ENCODE measurements at regions not wholly inside any gene's neighbourhood (a gene's known extent, or its start where the extent isn't known, plus 50 kb on each side); places are given as distances from the start of the nearest gene placed in this dataset.
"Not testable (repeated sequence)": the region's sequence is repeated elsewhere in the genome, so short reads cannot be mapped to it uniquely, and the experiment has no call there.

- no peak for DNase-seq
Observed at GRCh38 chr2:161036926-161037325, 123.3 kb upstream of the TANK start.

DNA sequence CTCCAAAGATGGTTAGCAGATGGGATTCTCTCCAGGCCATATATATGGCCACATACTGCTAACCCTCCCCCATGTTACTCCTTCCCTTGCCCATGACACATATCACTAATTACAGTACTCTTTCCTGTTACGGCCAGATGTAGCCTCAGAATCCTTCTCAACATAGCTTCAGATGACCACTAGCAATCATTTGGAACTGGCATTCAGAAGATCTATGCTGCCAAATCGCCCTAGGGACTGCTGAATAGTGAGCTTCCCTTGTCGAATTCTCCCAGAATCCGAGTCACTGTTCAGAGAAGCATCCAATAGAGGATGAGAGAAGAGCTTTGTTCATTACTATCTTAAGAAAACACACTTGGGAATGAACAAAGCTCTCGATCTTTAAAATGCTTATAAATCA, 121.2 kb upstream of the TANK start:
- no peak for DNase-seq

- DNase-seq: no peak
Observed at GRCh38 chr2:161041356-161041755, 118.9 kb upstream of the TANK start.

GRCh38 chr2:161042990-161043625, 117.1 kb upstream of the TANK start:
- no peak for DNase-seq

DNA sequence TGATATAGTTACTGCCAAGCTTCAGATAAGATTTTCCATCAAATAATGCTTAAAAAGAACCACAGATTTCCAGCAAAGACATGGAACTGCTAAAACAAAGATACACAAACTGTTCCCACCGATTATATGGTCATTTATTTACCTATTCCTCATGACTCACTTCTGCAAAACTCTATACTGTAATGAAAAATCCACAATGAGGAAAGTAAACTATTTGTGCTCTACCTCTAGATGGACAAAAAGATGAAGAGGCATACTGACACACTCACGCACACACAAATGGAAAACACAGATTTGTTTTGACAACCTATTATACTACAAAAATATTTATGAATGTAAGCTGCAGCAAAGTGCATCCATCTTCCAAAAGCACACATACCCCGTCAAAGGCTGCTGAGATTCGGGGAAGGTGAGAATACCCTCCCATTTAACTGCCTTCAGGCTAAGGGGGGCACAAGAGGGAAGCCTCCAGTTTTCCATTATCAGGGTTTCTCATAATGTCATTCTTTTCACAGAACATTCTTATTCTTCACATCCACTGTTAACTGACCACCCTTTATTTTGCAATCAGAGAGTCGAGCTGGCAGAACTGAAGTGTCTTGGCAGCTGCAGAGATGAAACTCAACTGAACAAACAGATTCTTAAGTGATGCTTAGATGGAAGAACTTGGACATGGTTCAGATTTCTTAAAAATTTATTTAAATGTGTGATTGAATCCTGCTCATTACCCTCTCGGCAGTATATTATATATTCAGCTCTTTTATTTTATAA, 115.9 kb upstream of the TANK start:
- DNase-seq: no peak

DNA sequence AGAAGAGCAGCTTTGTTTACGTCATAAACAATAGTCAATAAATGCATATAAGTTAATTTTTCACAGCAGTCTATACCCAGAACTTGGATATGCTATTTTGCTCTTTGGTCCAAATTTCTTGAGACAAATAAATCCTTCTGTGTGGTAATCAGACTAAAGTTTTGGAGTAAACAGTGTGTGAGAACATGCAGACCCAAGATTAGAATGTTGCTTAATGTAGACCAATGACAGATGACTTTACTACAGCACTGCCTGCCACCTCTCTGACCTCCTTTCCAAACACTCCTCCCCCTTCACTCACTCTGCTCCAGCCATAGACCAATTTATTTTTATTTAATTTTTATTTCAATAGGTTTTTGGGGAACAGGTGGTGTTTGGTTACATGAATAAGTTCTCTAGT, 115.3 kb upstream of the TANK start:
- DNase-seq: no peak

GRCh38 chr2:161045726-161046125, 114.5 kb upstream of the TANK start:
- no peak for DNase-seq

GRCh38 chr2:161046876-161047275, 113.4 kb upstream of the TANK start:
- no peak for DNase-seq

DNA sequence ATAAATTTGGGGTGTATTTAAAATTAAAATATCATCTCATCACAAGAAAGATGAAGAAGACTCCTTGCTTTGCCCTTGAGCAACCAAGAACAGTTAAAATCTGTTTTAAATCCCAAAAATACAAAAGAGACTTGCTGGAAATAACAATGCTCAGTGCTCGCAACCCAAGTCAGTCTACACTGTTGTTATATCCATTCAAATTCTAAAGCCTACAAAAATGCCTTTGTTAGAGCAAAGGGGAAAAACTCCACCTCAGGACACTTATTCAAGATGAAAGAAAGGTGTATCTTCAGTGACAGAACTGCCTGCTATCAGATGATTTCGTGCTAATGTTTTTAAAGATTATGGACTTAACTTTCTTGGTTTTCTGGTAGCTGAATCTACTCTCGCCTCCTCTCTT, 111.9 kb upstream of the TANK start:
- no peak for DNase-seq

DNA sequence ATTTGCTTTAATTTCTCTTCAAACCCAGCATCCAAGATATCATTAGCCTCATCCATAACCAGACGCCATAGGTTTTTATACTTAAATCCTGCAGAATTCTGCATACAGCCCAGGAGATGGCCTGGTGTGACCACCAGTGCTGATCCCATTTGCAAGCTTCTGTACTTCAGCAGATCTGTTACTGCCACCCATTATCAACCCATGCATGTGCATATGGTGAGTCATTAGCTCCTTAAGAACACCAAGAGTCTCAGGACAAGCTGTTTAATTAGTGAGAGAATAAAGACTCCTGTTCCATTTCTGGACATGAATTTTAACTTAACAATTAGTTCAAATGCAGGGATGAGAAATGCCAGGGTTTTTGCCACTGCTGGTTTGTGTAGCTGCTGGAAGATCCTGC, 110.7 kb upstream of the TANK start:
- no peak for DNase-seq

DNA sequence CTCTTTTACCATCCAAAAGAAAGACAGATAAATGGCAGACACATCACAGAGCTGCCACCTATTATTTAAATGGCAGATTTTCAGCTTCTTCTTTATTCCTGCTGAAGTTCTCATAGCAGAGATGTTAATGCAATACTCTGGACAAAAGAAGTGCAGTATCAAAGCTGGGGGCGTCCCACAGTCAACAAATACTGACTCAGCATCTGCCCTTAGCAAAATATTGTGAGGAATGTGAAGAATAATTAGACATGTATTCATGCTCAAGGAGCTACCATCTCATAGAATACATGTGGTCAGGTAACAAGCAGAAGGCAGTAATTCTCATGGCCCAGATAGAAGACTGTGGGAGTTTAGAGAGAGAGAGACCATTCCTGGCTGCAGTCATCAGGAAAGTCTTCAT, 108.0 kb upstream of the TANK start:
- no peak for DNase-seq

- DNase-seq: no peak
Observed at GRCh38 chr2:161055289-161055688, 104.9 kb upstream of the TANK start.

GRCh38 chr2:161059388-161059787, 100.8 kb upstream of the TANK start:
- DNase-seq: no peak

GRCh38 chr2:161061786-161062185, 98.4 kb upstream of the TANK start:
- no peak for DNase-seq

- peak; percentile 45 to 81 for DNase-seq
Observed at GRCh38 chr2:161063157-161063945, 96.9 kb upstream of the TANK start.

GRCh38 chr2:161063946-161064306, 96.3 kb upstream of the TANK start:
- DNase-seq: no peak

DNA sequence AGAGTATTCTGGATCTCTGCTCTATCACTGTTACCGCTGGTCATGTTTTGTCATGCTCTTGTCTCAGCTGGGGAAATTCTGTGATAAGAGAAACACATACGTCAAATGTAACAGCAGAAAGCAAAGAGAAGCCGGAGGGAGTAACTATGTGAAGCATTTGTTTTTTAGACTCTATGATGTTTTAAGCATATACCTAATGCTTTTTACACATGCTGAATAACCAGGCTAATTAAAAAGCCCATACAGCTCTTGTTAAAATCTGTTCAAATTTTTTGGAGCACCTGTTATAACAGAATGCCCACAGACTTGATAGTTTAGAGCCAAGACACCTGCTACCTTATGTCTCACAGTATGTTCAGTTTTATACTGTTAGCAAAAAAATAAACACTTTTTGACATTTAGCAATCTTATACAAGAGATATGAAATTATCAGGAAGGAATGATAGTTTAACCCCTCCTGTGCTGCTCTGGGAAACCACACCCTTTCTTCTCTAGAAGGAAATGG, 92.3 kb upstream of the TANK start:
- DNase-seq: no peak

DNA sequence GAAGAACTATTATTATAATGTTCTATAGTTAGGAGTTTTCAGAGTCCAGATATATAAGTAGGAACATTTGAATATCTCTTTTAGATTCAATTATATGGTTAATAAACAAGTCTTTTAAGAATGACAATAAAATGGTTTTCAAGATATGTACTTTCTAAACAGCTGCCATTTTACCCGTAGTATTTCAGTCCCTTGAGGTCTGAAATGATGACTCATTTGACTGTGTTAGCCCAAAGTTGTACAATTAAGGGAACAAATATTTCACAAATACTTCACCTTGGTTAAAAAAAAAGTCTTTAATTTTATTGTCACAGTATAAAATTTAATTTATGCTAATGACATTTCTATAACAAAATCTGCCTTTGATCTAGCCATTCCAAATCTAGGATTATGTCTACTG, 91.6 kb upstream of the TANK start:
- no peak for DNase-seq

DNA sequence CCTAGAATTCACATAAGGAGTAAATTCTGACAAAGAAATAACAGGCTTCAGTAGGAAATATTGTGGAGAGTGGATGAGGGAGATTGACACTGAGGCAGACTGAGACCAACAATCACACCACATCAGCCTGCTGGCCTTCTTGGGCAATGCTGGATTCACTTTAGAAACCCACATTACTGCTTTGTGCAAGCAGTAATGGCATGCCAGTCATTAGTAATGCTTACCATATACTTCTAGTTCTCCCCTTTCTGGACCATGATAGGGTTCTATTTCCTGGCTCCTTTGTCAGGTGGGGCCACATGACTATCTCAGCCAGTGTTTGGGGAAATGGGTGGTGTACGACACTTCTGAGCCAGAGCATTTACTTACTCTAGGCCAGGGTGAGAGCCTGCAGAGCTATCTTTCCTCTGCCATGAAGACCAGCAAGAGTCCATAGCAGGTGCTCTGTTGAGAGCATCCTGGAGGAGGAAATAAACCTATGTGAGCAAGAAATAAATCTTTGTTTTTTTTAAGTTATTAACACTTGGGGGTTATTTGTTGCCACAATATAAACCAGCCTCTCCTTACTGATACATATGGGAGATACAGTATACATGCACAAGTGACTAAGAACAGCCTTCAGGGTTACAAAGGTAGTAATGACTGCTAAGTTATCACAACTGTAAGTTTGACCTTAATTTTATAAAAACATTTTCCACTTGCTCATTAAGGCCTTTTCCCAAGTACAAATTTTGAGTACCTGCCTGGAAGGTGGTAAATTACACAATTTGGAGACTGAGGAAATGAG, 89.3 kb upstream of the TANK start:
- no peak for DNase-seq

DNA sequence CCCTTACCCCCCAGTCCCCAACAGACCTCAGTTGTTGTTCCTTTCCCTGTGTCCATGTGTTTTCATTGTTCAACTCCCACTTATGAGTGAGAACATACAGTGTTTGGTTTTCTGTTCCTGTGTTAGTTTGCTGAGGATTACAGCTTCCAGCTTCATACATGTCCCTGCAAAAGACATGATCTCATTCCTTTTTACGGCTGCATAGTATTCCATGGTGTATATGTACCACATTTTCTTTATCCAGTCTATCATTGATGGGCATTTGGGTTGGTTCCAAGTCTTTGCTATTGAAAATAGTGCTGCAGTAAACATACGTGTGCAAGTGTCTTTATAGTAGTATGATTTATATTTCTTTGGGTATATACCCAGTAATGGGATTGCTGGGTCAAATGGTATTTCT, 87.8 kb upstream of the TANK start:
- not testable (repeated sequence) for DNase-seq

DNA sequence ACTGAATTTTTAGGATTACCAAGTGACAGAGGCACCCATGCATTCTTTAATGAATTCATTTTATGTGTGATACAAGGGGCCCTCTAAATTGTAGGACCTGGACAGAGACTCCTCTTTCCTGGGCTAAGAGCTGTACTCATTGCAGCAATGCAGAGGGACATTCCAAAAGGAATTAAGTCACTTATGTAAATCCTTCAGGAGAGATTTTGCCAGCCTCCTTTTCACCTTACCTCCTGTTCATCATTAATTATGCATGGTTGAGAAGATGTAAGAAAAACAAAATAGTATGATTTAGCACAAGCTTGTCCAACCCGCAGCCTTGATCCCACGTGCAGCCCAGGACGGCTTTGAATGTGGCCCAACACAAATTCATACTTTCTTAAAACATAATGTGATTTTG, 84.5 kb upstream of the TANK start:
- DNase-seq: no peak

- no peak for DNase-seq
Observed at GRCh38 chr2:161076936-161077335, 83.3 kb upstream of the TANK start.

All from NCI-H526 (cell line).